BE2C (cell line): ENCODE measurements at regions not wholly inside any gene's neighbourhood (a gene's known extent, or its start where the extent isn't known, plus 50 kb on each side); places are given as distances from the start of the nearest gene placed in this dataset.

ENCODE experiments used
- DNase-seq: peaks from one replicate; pipeline ENCODE4 v3.0.0-alpha.2; 2020
- H3K27me3 ChIP-seq: fragments of 250-450 bp; sonication (Bioruptor Pico); 2 replicates; pipeline ENCODE4 v1.5.1; 2020; ENCODE audit warnings: mild to moderate bottlenecking
- H3K36me3 ChIP-seq: fragments of 250-450 bp; sonication (Bioruptor Pico); 2 replicates; pipeline ENCODE4 v1.5.1; 2020; ENCODE audit warnings: mild to moderate bottlenecking
- H3K4me1 ChIP-seq: fragments of 250-450 bp; sonication (Bioruptor Pico); 2 replicates; pipeline ENCODE4 v1.5.1; 2020
- H3K4me3 ChIP-seq: 2 replicates; pipeline ENCODE4 v1.5.1; 2011; ENCODE audit warnings: low read depth, low read length
- H3K9me3 ChIP-seq: fragments of 250-450 bp; sonication (Bioruptor Pico); 2 replicates; pipeline ENCODE4 v1.5.1; 2020
- CTCF ChIP-seq: IDR thresholded peaks from 2 replicates; pipeline ENCODE4 v1.5.1; 2012; ENCODE audit warnings: mild to moderate bottlenecking, low read depth, low read length

GRCh38 chr5:158165647-158166046, 306.7 kb upstream of the CLINT1 start:
- peaks cover 3% of the 10 kb centered on the region; the same call in 1 of the 2 replicates for H3K4me1 ChIP-seq
- no peaks in the 10 kb centered on the region for H3K36me3 ChIP-seq
- H3K9me3 ChIP-seq = no peaks in the 10 kb centered on the region
- no peak for DNase-seq
- H3K4me3 ChIP-seq = no peak overlapping the region
- TF ChIP-seq CTCF = no peak
- H3K27me3 ChIP-seq = no peaks in the 10 kb centered on the region

- Histone ChIP-seq H3K9me3 (no peaks in the 10 kb centered on the region), H3K27me3 (no peaks in the 10 kb centered on the region), H3K4me3 (no peak overlapping the region), H3K4me1 (peaks cover 3% of the 10 kb centered on the region; the same call in 1 of the 2 replicates), H3K36me3 (no peaks in the 10 kb centered on the region)
- no peak for TF ChIP-seq CTCF
- DNase-seq = no peak
Observed at GRCh38 chr5:158164296-158165047, 305.5 kb upstream of the CLINT1 start.

GRCh38 chr5:158163451-158164295, 304.7 kb upstream of the CLINT1 start:
- H3K4me1 ChIP-seq = peaks cover 3% of the 10 kb centered on the region; the same call in 1 of the 2 replicates
- H3K9me3 ChIP-seq = no peaks in the 10 kb centered on the region
- no peaks in the 10 kb centered on the region for H3K27me3 ChIP-seq
- no peak for TF ChIP-seq CTCF
- no peak for DNase-seq
- no peak overlapping the region for H3K4me3 ChIP-seq
- no peaks in the 10 kb centered on the region for H3K36me3 ChIP-seq

GRCh38 chr5:158162479-158163034, 303.6 kb upstream of the CLINT1 start:
- peaks cover 3% of the 10 kb centered on the region; the same call in 1 of the 2 replicates for H3K4me1 ChIP-seq
- H3K4me3 ChIP-seq = no peak overlapping the region
- no peaks in the 10 kb centered on the region for H3K9me3 ChIP-seq
- no peak for TF ChIP-seq CTCF
- DNase-seq = no peak
- no peaks in the 10 kb centered on the region for H3K27me3 ChIP-seq
- H3K36me3 ChIP-seq = no peaks in the 10 kb centered on the region

GRCh38 chr5:158162026-158162425, 303.1 kb upstream of the CLINT1 start:
- no peak for DNase-seq
- Histone ChIP-seq H3K36me3 (no peaks in the 10 kb centered on the region), H3K9me3 (no peaks in the 10 kb centered on the region), H3K4me3 (no peak overlapping the region), H3K4me1 (peaks cover 3% of the 10 kb centered on the region; the same call in 1 of the 2 replicates), H3K27me3 (no peaks in the 10 kb centered on the region)
- no peak for TF ChIP-seq CTCF
